HG03060 (cell line): ENCODE measurements at regions not wholly inside any gene's neighbourhood (a gene's known extent, or its start where the extent isn't known, plus 50 kb on each side); places are given as distances from the start of the nearest gene placed in this dataset.
"Not testable (repeated sequence)": the region's sequence is repeated elsewhere in the genome, so short reads cannot be mapped to it uniquely, and the experiment has no call there.

Experiments
- ATAC-seq: cut with Tn5 transposase; IDR thresholded peaks from one replicate; pipeline ENCODE4 v1.9.1; 2021; ENCODE audit warnings: low read depth, moderate number of reproducible peaks; ENCODE audit not compliant: unreplicated experiment

- ATAC-seq = no peak
Observed at GRCh38 chr17:53217311-53217710, 605.4 kb upstream of the KIF2B start.

GRCh38 chr17:53208935-53209334 lies 613.8 kb upstream of the KIF2B start:
- not testable (repeated sequence) for ATAC-seq

- ATAC-seq = no peak
Observed at GRCh38 chr17:53193044-53193443, 629.7 kb upstream of the KIF2B start.

- ATAC-seq = no peak
Observed at GRCh38 chr17:53191878-53192277, 630.8 kb upstream of the KIF2B start.

DNA sequence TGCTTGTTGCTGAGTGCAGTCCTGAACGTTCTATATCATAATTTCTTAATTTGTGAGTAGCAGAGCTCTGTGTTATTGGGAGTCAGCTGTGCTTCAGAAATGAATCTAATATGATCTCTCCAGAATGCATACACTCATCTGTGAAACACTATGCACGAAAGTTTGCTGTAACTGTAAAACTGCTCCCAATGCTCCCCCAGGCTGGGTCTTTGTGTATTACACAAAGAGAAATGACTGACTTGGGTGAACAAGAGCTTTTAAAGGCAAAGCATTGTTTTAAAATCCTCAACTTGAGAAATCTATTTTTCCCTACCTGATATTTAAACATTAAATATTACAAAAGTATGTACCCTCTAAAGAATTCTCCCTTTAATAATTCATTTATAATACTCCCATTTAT lies 636.7 kb upstream of the KIF2B start:
- ATAC-seq = no peak

DNA sequence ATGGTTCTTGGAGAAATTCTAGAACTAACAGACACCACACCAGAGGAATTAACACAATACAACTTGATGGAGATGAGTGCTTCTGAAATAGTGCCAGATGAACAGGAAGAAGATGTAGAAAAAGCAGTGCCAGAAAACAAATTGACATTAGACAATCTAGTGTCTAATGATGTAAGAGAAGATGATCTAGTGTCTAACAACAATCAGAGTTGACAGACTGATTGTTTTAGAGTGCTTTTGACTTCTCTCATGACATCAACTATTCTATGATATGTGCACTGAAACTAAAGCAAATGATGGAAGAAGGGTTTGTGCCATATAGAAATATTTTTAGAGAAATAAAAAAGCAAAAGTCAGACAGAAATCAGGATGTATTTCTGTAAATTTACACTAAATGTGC lies 646.1 kb upstream of the KIF2B start:
- ATAC-seq = no peak

GRCh38 chr17:53168413-53168812 lies 654.3 kb upstream of the KIF2B start:
- ATAC-seq = no peak

GRCh38 chr17:53166731-53167130 lies 656.0 kb upstream of the KIF2B start:
- ATAC-seq = no peak

DNA sequence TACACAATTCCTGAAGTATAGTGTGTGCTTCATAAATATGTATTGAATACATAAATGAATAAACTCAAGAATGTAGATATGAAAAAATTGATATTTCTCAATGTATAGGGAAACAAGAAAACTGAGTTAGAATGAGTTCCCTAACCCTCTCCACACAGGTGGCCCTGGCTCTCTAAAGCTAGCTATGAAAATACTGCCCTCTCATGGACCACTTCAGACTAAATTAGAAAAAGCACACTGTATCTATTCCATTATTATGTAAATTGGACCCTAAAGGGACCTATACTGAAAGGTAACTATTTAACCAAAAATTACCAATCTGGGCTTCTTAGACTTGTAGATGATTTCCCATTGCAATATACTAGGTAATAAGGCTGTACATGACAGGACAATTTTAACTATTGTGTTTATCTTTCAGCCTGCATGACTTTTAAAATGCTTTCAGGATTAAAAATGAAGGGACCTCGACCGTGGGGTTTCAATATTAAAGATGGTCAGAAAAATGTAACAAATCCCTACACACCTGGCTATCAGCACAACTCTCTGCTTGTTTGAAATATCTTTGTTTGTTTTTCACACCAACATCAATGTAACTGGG lies 672.5 kb upstream of the KIF2B start:
- ATAC-seq = no peak

- no peak for ATAC-seq
Observed at GRCh38 chr17:53149316-53149715, 673.4 kb upstream of the KIF2B start.

DNA sequence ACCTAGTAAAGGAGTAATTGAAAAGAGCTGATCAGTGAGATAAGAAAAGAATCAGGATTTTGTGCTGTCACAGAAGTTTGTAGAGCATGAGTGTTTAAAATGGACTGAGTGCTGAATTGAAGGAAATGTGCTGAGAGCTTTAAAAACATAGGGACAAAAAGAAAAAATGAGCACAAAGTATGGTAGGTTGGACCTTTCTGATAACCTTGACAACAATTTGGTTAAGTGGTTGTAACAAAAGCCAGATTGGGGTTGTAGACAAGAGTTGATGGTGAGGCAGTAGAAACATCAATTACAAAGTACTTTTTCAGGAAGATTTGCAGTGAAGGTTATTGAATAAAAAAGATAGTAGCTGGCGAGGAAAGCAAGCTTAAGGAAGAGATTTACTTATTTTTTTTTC lies 674.7 kb upstream of the KIF2B start:
- no peak for ATAC-seq

- ATAC-seq = no peak
Observed at GRCh38 chr17:53142890-53143289, 679.8 kb upstream of the KIF2B start.

DNA sequence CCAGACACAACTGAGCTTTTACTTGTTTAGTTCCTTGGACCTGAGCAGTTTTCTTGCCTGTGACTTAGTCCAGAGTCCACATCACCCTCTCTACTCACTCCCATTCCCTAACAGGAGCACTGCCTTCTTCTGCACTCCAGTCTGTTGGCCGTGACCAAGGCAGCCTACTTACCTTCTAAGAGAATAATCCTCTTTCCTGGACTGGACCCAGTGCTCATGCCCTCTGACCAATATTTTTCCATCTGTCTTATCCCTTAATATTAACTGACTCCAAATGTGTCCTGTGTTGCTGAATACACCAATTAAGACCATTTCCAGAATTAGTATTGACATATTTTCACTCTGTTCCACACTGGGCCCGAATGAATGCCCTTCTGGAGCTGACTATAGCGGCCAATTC lies 681.0 kb upstream of the KIF2B start:
- ATAC-seq = no peak

DNA sequence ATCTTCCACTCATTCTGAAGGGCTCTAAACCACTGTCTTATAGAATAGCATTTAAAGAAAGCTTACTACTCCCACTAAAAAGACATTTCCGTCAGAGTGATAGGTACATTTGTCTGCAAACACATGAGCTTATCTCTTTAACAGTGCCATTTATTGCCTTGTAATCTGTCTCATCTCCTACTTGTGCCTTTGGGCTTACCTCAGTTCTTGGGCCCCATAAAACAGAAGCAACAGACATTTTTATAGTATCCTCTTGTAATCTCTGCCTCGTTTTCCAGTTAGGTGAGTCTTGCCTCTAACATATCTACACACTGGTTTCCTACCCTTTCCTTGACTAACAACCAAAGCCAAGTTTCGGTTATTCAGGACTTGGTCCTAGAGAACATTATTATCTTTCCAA lies 681.4 kb upstream of the KIF2B start:
- ATAC-seq = no peak

GRCh38 chr17:53137869-53138268 lies 684.9 kb upstream of the KIF2B start:
- no peak for ATAC-seq

DNA sequence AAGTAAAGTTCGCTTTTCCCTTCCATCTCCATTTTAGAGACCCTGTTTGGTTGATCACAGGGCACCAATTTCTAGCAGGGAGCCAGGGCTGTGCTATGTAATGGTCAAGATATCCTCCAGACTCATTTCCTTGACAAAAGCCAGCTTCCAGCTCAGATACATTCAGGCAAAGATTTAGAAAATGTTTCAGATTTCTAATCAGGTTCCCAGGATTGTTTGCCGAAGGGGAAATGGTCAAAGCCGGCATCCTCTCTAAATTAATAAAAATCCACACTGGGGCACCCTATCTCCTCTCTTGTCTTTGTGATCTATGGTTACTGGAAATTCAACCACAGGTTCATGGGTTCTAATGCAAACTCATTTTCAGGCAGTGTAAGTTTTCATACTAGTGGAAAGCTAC lies 686.8 kb upstream of the KIF2B start:
- no peak for ATAC-seq

- ATAC-seq = no peak
Observed at GRCh38 chr17:53134548-53134947, 688.2 kb upstream of the KIF2B start.

- ATAC-seq = no peak
Observed at GRCh38 chr17:53133876-53134275, 688.9 kb upstream of the KIF2B start.

DNA sequence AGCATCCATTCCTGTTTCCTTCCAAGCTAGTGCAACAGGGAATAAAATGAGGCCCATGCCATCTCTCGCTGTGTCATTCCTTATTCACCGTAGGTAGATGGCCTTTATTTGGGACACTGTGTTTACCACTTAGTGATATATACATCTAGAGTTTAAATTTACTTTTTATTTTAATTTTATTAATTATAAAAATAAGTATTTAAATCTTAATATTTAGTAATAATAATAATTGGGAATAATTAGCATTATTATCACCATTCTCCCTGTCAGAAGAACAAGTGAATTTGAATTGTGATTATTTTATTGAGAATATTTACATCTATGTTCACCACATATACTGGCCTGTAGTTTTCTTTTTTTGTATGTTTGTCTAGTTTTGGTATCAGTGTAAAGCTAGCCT lies 692.9 kb upstream of the KIF2B start:
- no peak for ATAC-seq

- ATAC-seq = no peak
Observed at GRCh38 chr17:53127331-53127730, 695.4 kb upstream of the KIF2B start.

DNA sequence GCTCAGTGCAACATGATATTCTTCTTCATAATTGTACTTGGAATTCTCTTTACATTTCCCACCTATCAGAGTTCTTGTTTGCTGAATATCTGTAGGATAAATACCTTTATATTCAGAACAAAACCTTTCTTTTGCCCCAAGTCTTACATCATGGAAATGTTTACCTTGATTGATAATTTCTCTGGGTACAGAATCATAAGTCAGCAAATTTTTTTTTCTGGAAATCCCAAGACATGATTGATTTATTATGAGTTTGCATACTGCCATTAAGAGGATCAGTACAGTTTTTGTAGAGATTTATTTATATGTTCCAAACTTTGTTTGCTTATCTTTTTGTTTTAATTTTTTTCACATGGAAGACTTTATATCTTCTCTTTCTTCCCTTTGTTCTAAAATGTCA lies 699.8 kb upstream of the KIF2B start:
- no peak for ATAC-seq

- no peak for ATAC-seq
Observed at GRCh38 chr17:53119773-53120172, 703.0 kb upstream of the KIF2B start.

- ATAC-seq = no peak
Observed at GRCh38 chr17:53118948-53119347, 703.8 kb upstream of the KIF2B start.
